ENCODE measurements at regions not wholly inside any gene's neighbourhood (a gene's known extent, or its start where the extent isn't known, plus 50 kb on each side); places are given as distances from the start of the nearest gene placed in this dataset.

- CTCF ChIA-PET (ENCODE audit: low intra/inter-chr PET ratio, low total read pairs) = no interaction called here
- no peak for ATAC-seq
- POLR2A ChIA-PET = no interaction called here
- 39% methylated on average over 11 of the region's 15 CpGs for WGBS (ENCODE audit: low lambda C conversion rate)
- BruUV-seq (replicated peaks) = no TSS peak
- no peaks in the 10 kb centered on the region for H3K36me3 ChIP-seq (replicated peaks in 1 of 2; ENCODE audit: control insufficient read depth in 1 of 2, insufficient read depth in 2 of 2, low read length in 2 of 2)
- no peak overlapping the region for H2AFZ ChIP-seq (ENCODE audit: low read length)
- H3K9ac ChIP-seq (ENCODE audit: insufficient read depth, low read depth, low read length) = no peak overlapping the region
- no peaks in the 10 kb centered on the region for H3K9me3 ChIP-seq (ENCODE audit: low read length)
- no peak for TF ChIP-seq MBD4 (IDR thresholded peaks at IDR 0.05; ENCODE audit: borderline replicate concordance, low read length)
- no peak for TF ChIP-seq KLF16 (CRISPR knock-in tag; IDR thresholded peaks at IDR 0.05)
- TF ChIP-seq SUZ12 (IDR thresholded peaks at IDR 0.05; ENCODE audit: low read depth, low read length) = no peak
- TF ChIP-seq PBX3 (CRISPR knock-in tag; IDR thresholded peaks at IDR 0.05; ENCODE audit: borderline replicate concordance) = no peak
- H3K27ac ChIP-seq (ENCODE audit: extremely low read length, insufficient read depth, low read length) = no peak overlapping the region
- H4K20me1 ChIP-seq (ENCODE audit: insufficient read depth, low read length) = no peaks in the 10 kb centered on the region
- H3K4me1 ChIP-seq (ENCODE audit: insufficient read depth, low read length) = no peaks in the 10 kb centered on the region
- intact Hi-C loops (cut with micrococcal nuclease; ENCODE audit: unreplicated experiment) (no loop called here), in situ Hi-C loops (cut with HindIII; ENCODE audit: extremely low pct_ligation_motif_present, low pct_unique_long_range_greater_than_20kb) (no loop called here)
- no peak for DNase-seq (ENCODE audit: low spot score)
- no peak for FAIRE-seq
- H3K27me3 ChIP-seq (ENCODE audit: control insufficient read depth in 1 of 2, insufficient read depth in 2 of 2, low read length in 2 of 2) = peaks cover 0 to 10% of the 10 kb centered on the region in 2 experiments; a peak in 1 of 5 replicates
- no peaks in the 10 kb centered on the region for H3K79me2 ChIP-seq (ENCODE audit: insufficient read depth, low read length)
- no peak overlapping the region for H3K4me2 ChIP-seq (ENCODE audit: low read depth, low read length)
- no peak overlapping the region for H3K4me3 ChIP-seq (replicated peaks in 1 of 3; ENCODE audit: insufficient read depth in 1 of 3, low read depth in 2 of 3, low read length in 3 of 3)
These were observed 403.6 kb downstream of the PTPRU start for GRCh38 chr1:29639741-29640427.

GRCh38 chr1:29639156-29639736 is 402.9 kb downstream of the PTPRU start:
- DNase-seq (ENCODE audit: low spot score) (no peak), FAIRE-seq (no peak), ATAC-seq (no peak)
- H3K27me3 ChIP-seq (ENCODE audit: control insufficient read depth in 1 of 2, insufficient read depth in 2 of 2, low read length in 2 of 2) = peaks cover 0 to 10% of the 10 kb centered on the region in 2 experiments; a peak in 1 of 5 replicates
- ChIA-PET CTCF (ENCODE audit: low intra/inter-chr PET ratio, low total read pairs) (no interaction called here), POLR2A (no interaction called here)
- no peaks in the 10 kb centered on the region for H3K79me2 ChIP-seq (ENCODE audit: insufficient read depth, low read length)
- in situ Hi-C loops (cut with HindIII; ENCODE audit: extremely low pct_ligation_motif_present, low pct_unique_long_range_greater_than_20kb) (no loop called here), intact Hi-C loops (cut with micrococcal nuclease; ENCODE audit: unreplicated experiment) (no loop called here)
- H3K36me3 ChIP-seq (replicated peaks in 1 of 2; ENCODE audit: control insufficient read depth in 1 of 2, insufficient read depth in 2 of 2, low read length in 2 of 2) = no peaks in the 10 kb centered on the region
- no peaks in the 10 kb centered on the region for H4K20me1 ChIP-seq (ENCODE audit: insufficient read depth, low read length)
- 19% methylated on average over 6 of the region's 6 CpGs for WGBS (ENCODE audit: low lambda C conversion rate)
- no peak overlapping the region for H3K4me2 ChIP-seq (ENCODE audit: low read depth, low read length)
- 0 out of 2 replicates have a peak, but pooled peaks cover 6% of the 10 kb centered on the region for H3K4me1 ChIP-seq (ENCODE audit: insufficient read depth, low read length)
- no TSS peak for BruUV-seq (replicated peaks)
- H3K9ac ChIP-seq (ENCODE audit: insufficient read depth, low read depth, low read length) = no peak overlapping the region
- H3K9me3 ChIP-seq (ENCODE audit: low read length) = no peaks in the 10 kb centered on the region
- no peak overlapping the region for H3K27ac ChIP-seq (ENCODE audit: extremely low read length, insufficient read depth, low read length)
- H3K4me3 ChIP-seq (replicated peaks in 1 of 3; ENCODE audit: insufficient read depth in 1 of 3, low read depth in 2 of 3, low read length in 3 of 3) = no peak overlapping the region
- no peak overlapping the region for H2AFZ ChIP-seq (ENCODE audit: low read length)
- TF ChIP-seq DMTF1 (CRISPR knock-in tag; IDR thresholded peaks at IDR 0.05) (no peak), ZNF296 (CRISPR knock-in tag; conservative IDR thresholded peaks at IDR 0.05) (no peak), FUBP1 (CRISPR knock-in tag; IDR thresholded peaks at IDR 0.05; ENCODE audit: borderline replicate concordance) (no peak), ZBTB10 (CRISPR knock-in tag; IDR thresholded peaks at IDR 0.05; ENCODE audit: borderline replicate concordance) (no peak)
